RWPE1 (cell line): ENCODE measurements at regions not wholly inside any gene's neighbourhood (a gene's known extent, or its start where the extent isn't known, plus 50 kb on each side); places are given as distances from the start of the nearest gene placed in this dataset.

Experiments
- CTCF ChIA-PET: fragments of 350-600 bp; sonication (Branson Sonifier 250); formaldehyde crosslinking; extraction: SDS; loops from one replicate; lab custom pipeline; 2021; lab: Yijun Ruan, JAX
- POLR2A ChIA-PET: fragments of 400-600 bp; formaldehyde crosslinking; extraction: SDS; loops from one replicate; lab custom pipeline; 2020; ENCODE audit warnings: antibody characterized with exemption; ENCODE audit not compliant: low non-redundant PET; lab: Yijun Ruan, JAX
- DNase-seq: peaks from one replicate; pipeline ENCODE4 v3.0.0; 2012; ENCODE audit warnings: low spot score
- H3K27ac ChIP-seq: fragments of 450-650 bp; 2 replicates; pipeline ENCODE4 v1.5.1; 2017
- CTCF ChIP-seq: fragments of 450-650 bp; conservative IDR thresholded peaks from 2 replicates; pipeline ENCODE4 v1.5.1; 2017; ENCODE audit warnings: low read depth, mild to moderate bottlenecking

- CTCF ChIA-PET = no interaction called here
- no peak overlapping the region for H3K27ac ChIP-seq
- TF ChIP-seq CTCF = no peak
- POLR2A ChIA-PET = no interaction called here
- no peak for DNase-seq
Measured at GRCh38 chr2:41129988-41130387, 678.1 kb upstream of the SLC8A1 start.

GRCh38 chr2:41137031-41137430, 685.1 kb upstream of the SLC8A1 start:
- no peak for DNase-seq
- ChIA-PET POLR2A (no interaction called here), CTCF (no interaction called here)
- no peak for TF ChIP-seq CTCF
- H3K27ac ChIP-seq = no peak overlapping the region

- TF ChIP-seq CTCF = no peak
- CTCF ChIA-PET = no interaction called here
- no peak overlapping the region for H3K27ac ChIP-seq
- POLR2A ChIA-PET = no interaction called here
- DNase-seq = no peak
Measured at GRCh38 chr2:41141146-41141791, 689.4 kb upstream of the SLC8A1 start.

GRCh38 chr2:41142478-41142877, 690.6 kb upstream of the SLC8A1 start:
- DNase-seq = no peak
- ChIA-PET CTCF (no interaction called here), POLR2A (no interaction called here)
- TF ChIP-seq CTCF = no peak
- H3K27ac ChIP-seq = no peak overlapping the region

GRCh38 chr2:41145066-41145465, 693.2 kb upstream of the SLC8A1 start:
- CTCF ChIA-PET = interaction anchor here (0.6 kb wide), 1 partner anchor 14 kb away, joined by 3 read pairs; no protein-coding TSS in a partner anchor

GRCh38 chr2:41149054-41149453, 697.2 kb upstream of the SLC8A1 start:
- ChIA-PET POLR2A (no interaction called here), CTCF (no interaction called here)
- DNase-seq = no peak
- no peak overlapping the region for H3K27ac ChIP-seq
- no peak for TF ChIP-seq CTCF

More at GRCh38 chr2:41145066-41145465, 693.2 kb upstream of the SLC8A1 start:
- POLR2A ChIA-PET = no interaction called here
- DNase-seq = no peak
- no peak for TF ChIP-seq CTCF
- no peak overlapping the region for H3K27ac ChIP-seq
